Activated CD4-positive, alpha-beta T cell treated with anti-CD3 and anti-CD28 coated beads, Interleukin-2, amount 50 U/mL, for 4 hours (primary cell): ENCODE measurements at regions not wholly inside any gene's neighbourhood (a gene's known extent, or its start where the extent isn't known, plus 50 kb on each side); places are given as distances from the start of the nearest gene placed in this dataset.

ENCODE experiments used
- DNase-seq, 2 experiments: peaks; one replicate each; pipeline ENCODE4 v3.0.0-alpha.2; 2020

DNA sequence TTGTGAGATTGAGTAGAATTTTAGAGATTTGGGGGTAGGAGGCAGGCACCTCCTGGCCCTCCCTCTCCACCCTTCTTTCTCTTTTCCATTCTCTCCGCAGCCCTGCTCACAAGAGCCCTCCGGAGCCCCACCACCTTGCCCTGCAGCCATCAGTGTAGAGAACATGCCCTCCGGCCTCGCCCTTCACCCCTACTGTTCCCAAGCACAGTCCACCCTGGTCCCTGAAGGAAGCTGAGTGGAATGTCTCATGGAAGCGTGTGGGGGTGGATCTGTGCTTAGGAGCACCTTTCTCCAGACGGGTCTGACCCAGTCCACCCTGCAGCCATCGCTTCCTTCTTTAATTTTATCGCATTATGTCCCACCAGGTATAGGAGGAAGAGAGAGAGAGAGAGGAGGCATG is 267.1 kb downstream of the NSG2 start:
- no peak for DNase-seq

DNA sequence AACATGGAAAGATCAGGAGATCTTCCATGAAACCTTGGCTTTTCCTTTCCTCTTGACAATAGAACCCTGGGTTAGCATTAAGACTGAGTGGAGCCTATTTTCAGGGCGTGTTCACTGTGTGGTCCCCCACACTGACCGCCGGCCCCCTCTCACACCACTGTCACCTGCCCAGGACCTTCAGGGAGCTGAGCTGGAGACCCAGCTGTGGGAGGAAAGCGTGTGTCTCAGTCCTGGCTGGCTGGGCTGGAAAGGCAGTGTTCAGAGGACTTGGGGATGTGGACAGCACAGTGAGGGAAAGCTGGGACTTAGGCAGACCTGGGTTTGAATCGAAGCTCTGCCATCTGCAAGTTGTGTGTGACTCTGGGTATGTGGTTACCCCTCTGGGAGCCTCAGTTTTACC is 268.1 kb downstream of the NSG2 start:
- no peak for DNase-seq

GRCh38 chr5:174314261-174314660 is 268.8 kb downstream of the NSG2 start:
- DNase-seq = no peak

DNA sequence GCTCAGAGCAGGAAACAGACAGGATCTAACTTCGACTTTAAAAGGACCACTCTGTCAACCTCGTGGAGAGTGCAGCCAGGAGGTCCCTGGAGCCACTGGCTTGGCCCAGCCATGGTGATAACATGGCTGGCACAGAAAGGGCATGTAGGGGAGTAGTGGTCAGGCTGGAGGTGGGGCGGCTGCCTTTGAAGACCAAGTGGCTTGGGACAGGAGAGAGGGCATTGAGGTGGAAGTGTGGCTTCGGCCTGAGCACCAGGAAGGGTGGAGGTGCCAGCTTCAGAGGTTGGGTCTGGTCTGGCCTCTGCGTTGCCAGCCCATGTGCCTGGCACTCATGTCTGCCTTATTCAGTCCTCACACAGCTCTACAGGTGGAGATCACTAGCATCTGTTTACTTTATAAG is 270.0 kb downstream of the NSG2 start:
- DNase-seq = no peak

DNA sequence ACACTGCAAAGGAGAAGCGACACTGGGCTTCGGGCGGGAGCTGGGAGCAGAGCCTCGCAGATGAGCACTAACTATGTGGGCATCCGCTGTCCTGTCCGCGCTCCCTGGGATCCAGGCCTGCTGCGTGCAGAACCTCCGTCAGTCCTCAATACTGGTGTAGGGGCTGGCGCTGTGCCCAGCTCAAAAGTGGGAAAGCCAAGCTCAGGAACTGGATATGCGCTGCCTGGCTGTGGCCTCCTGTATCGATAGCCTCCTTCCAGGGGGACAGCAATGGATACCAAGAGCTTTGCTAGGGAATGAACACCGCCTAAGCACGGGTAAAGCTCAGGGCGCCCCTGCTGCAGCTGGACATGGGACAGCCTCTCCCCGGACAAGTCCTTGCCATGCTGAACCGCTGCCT is 270.4 kb downstream of the NSG2 start:
- DNase-seq = no peak

- DNase-seq = no peak
Observed at GRCh38 chr5:174316326-174316725, 270.8 kb downstream of the NSG2 start.

GRCh38 chr5:174317256-174317894 is 271.9 kb downstream of the NSG2 start:
- DNase-seq = no peak

DNA sequence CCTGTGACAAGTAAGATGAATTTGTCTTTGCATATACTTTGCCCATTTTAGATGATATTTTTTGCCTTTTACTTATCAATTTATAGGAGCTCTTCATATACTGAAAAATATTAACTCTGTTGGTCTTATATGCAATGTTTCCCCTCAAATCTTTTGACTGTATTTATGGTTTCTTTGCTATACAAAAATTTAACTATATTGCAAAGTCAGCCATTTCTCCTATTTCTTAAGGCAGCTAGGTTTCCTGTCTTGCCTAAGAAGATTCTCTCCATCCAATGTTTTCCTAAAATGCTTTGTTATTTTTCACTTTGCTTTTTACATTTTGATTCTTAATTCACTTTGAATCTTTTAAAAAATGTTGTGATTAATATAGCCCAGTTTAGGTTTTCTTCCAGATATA is 273.1 kb downstream of the NSG2 start:
- DNase-seq = no peak

GRCh38 chr5:174319551-174319950 is 274.0 kb downstream of the NSG2 start:
- no peak for DNase-seq

GRCh38 chr5:174320051-174320450 is 274.5 kb downstream of the NSG2 start:
- no peak for DNase-seq

GRCh38 chr5:174323878-174324281 is 278.4 kb downstream of the NSG2 start:
- no peak for DNase-seq

DNA sequence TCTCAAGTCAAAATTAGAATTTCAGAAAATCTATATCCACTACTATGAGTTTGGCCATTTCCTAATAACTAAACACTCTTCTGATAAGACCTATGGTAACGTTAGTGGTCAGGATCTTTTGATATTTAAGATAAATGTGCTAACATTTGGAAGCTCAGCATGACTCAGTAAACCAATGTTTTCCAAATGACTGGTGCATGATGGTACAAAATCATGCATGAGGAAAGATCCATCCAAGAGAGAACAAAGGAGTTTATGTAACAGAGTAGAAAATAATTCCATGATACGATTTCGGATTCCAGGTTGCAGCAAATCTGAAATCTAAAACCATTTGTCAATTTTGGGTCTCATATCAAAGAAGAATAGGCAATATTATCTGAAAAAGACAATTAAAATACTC is 279.2 kb downstream of the NSG2 start:
- no peak for DNase-seq

DNA sequence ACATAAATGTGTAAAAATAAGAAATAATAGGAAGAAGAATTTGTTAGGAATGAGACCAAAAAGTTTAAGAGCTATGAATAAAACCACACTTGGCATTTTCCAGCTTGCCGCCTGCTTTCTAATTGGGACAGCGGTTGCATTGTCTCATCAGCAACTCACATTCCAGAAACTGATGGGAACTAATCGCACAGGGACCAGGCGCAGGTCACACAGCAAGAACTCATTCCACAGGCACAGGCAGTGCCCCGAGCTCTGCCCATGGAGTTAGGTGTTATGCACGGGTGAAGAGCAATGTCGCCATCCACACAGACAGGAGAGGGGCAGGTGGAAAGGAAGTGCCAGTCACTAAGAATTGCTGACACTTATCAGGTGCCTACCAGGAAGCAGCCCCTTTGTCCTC is 279.9 kb downstream of the NSG2 start:
- no peak for DNase-seq

DNA sequence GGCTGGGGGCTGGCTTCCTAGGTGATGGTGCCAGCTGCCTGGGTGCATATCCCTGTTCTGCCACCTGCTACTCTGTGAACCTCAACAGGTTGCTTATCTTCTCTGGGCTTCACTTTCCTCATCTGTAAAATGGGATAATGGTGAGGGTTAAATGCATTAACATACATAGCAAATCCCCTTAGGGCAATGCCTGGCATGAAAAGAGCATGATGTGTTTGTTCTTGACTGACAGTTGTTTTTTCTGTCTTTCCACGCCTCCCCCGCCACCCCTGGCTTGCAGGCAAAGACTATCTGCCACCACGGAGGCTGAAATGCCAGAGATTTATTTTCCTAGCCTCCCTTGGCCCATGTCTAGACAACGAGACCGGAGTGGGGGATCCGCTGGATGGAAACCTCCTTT is 280.5 kb downstream of the NSG2 start:
- no peak for DNase-seq

GRCh38 chr5:174326372-174326771 is 280.9 kb downstream of the NSG2 start:
- no peak for DNase-seq

DNA sequence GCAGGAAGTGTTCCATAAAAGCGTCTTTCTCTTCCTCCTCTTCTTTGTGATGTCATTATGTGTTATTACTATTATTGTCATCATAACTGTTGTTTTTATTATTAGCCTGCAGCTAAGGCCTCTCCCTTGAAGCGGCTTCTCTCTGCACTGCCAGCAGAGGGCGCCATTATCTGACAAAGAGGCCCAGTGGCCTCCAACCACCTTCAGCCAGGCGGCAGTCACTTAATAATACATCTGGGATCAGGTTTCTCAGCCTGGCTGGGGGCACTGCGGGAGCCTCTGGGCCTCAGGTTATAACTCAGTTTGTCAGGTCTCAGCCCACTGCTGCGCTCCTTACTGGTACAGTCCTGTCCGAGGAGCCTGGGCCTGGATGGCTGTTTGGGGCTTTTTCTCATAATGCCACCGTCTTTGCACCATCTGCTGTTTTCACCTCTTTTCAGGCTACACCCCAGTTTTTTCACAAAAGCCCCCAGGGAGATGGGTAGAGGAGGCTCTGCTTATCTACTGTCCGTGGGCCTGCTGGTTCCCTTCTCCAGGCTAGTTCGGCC is 281.9 kb downstream of the NSG2 start:
- DNase-seq = peak; percentile 11 to 13

DNA sequence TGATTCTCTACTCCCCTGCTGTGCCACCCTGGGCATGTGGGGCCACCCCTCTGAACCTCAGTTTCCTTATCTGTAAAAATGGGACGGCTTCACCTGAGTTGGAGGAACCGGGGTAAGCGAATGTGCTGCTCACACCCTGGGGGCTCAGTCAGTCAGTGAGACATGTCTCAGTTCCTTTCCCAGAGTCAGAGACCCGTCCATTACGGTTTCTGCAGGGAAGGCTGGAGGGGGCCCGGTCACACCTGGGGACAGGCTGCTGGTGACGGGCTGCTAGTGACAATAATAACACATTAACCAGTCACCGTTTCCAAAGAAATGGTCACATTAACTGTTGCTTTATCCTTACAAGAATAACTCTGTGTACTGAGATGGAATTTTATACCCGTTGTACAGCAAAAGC is 282.4 kb downstream of the NSG2 start:
- no peak for DNase-seq

DNA sequence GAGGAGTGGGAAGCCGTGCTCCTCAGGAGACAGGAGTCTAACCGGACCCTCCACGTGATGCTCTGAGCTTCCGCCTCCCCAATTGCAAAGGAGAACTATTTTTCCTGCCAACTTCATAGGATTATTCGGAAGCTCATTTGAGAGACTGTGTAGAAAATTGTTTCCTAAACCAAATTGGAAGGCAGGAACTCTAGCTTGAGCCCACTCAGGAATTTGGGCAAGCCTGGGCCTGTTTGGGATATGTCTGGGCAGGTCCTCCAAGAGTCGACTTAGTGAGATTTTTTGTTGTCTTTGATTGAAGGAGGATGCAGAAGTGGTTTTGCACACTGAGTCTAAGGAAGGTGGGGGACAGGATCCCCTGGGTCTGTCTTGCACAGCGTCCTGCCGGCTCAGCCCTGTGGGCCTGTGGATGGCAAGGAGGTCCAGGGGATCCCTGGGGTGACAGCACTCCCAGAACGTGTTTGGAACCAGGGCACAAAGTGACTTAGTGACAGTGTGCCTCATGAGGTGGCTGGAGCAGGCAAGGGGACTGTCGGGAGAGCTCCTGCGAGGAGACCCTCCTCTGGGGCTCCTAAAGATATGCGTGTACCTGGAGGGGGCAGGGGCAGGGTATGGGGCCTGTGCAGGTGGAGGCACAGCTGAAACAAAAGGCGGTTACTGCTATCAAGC is 283.3 kb downstream of the NSG2 start:
- no peak for DNase-seq

DNA sequence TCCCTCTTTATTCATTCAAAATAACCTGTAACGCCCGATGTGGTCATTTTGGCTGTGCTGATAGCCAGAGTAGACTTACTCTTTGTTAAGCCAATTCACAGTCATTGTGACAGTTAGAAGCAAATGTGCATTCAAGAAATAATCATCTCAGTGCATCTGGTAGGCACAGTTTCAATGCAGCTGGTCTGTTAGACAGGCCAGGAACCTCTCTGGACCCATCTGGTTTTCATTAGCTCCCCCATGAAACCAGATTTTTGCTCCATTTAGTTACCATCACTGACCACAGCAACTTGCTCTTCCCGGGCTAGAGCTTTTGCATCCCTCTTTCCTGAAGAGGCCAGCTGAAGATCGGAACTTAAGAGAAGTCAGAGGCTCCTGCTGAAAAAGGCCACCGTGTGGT is 284.2 kb downstream of the NSG2 start:
- no peak for DNase-seq

DNA sequence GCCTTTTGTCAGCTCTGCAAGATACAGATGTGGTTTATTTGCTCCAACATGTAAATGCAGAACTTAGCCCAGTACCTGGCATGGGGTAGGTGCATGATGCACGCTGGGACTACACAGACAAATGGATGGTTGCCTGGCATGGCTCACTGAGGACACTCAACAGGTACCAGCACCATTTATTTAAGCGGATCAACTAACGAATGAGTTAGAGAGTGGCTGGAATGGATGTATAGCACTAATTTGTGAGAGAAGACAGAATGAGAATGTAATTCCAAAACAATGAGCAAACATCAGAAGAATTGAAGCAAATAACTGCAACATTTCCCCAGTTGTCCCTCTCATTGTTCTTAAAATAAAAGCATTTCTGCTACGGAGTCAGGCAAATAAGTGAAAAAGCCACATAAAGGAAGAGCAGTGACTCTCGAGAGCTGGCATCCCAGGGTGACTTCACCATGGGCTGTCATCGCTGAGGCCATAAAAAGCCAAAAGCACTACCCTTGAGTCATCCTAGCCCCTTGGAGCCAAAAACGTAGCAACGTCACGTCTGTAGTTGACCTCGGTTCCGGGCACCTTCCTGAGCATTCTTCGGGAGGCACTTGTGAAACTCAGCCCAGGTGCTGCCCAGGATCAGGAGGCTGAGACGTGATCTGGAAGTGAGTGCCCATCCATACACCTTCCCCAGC is 290.3 kb downstream of the NSG2 start:
- no peak for DNase-seq

- DNase-seq = no peak
Observed at GRCh38 chr5:174336479-174336878, 291.0 kb downstream of the NSG2 start.

DNA sequence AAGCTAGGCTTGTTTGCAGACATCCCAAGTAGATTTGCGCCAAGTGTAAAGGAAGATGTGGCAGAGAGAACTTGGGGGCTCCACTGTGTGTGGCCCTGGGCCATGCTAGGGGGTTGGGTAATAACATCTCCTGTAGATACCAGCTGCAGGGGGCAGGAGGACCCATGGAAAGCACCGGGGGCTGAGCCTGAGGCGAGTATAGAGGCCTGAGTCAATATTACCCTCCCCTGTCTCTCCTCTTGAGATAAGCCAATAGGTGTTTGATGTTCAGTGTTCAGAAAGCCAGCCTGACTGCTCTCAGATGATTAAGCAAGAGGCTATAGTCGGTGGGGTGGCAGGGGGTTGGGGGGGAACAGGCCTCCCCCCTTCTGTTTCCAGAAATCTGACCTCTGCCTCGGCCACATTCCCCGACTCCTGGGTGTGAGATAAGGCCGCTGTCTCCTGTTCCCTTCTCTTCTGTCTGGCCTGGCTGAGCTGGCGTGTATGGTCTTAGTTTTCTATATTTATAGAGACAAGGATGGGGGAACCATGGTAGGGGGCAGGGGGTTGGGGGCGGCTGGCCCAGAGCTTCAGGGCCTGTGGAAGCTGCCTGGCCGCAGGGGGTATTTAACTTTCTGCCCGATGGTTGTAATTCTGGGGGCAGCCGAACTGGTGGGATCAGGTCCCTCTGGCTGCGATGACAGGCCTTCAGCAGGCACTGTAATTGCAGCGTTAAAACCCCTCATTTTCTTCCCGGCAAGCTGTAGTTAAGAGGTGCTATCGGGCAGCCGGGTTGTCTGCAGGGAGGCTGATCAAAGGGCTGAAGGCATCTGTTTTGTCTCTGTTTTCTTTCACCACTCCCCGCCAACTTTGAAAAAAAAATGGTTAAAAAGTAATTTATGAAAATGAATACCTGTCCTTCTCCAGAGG is 292.0 kb downstream of the NSG2 start:
- no peak for DNase-seq
